HEK293 (cell line): ENCODE measurements at regions not wholly inside any gene's neighbourhood (a gene's known extent, or its start where the extent isn't known, plus 50 kb on each side); places are given as distances from the start of the nearest gene placed in this dataset.

Experiments
- CTCF ChIA-PET: fragments of 350-600 bp; formaldehyde crosslinking; extraction: SDS; loops from one replicate; lab custom pipeline; 2021; ENCODE audit warnings: antibody characterized with exemption; lab: Yijun Ruan, JAX
- POLR2A ChIA-PET: fragments of 300-600 bp; formaldehyde crosslinking; extraction: SDS; loops from one replicate; lab custom pipeline; 2020; ENCODE audit warnings: antibody characterized with exemption, inconsistent platforms; lab: Yijun Ruan, JAX
- H3K27ac ChIP-seq: fragments of 200-500 bp; sonication (Bioruptor generic); 2 replicates; pipeline ENCODE4 v1.5.1; 2014; ENCODE audit warnings: low read depth, low read length, control low read depth, inconsistent platforms; ENCODE audit errors: extremely low read depth
- H3K36me3 ChIP-seq, 2 experiments: fragments of 200-500 bp in 1 of 2; sonication (Bioruptor generic) in 1 of 2; 1 replicate in 1 of 2; 2 replicates in 1 of 2; pipeline ENCODE4 v1.5.1; 2014 to 2017; ENCODE audit warnings: inconsistent platforms in 2 of 2, low read length in 2 of 2; ENCODE audit not compliant: control insufficient read depth in 2 of 2, insufficient read depth in 1 of 2
- H3K4me1 ChIP-seq: fragments of 200-500 bp; sonication (Bioruptor generic); 2 replicates; pipeline ENCODE4 v1.5.1; 2014; ENCODE audit warnings: mild to moderate bottlenecking, low read length, inconsistent platforms; ENCODE audit not compliant: control insufficient read depth, insufficient read depth
- H3K4me3 ChIP-seq: 2 replicates; pipeline ENCODE4 v1.5.1; 2011; ENCODE audit warnings: low read depth, mild to moderate bottlenecking, control low read depth, low read length, moderate library complexity
- H3K9me3 ChIP-seq: fragments of 200-500 bp; sonication (Bioruptor generic); 2 replicates; pipeline ENCODE4 v1.5.1; 2014; ENCODE audit warnings: low read depth, low read length, inconsistent platforms; ENCODE audit not compliant: control insufficient read depth, insufficient read depth
- EGR2 ChIP-seq: fragments of 450-650 bp; formaldehyde crosslinking; IDR thresholded peaks from 2 replicates; pipeline ENCODE4 v1.5.1; 2016; ENCODE audit warnings: low read depth, missing biosample characterization, missing genetic modification characterization
- KLF1 ChIP-seq: fragments of 450-650 bp; formaldehyde crosslinking; IDR thresholded peaks from 2 replicates; pipeline ENCODE4 v1.5.1; 2016; ENCODE audit warnings: missing biosample characterization, missing genetic modification characterization
- KLF10 ChIP-seq: fragments of 450-650 bp; IDR thresholded peaks from 2 replicates; pipeline ENCODE4 v1.5.1; 2018; ENCODE audit warnings: missing biosample characterization, mild to moderate bottlenecking, missing genetic modification characterization
- OSR2 ChIP-seq: fragments of 450-650 bp; formaldehyde crosslinking; IDR thresholded peaks from 2 replicates; pipeline ENCODE4 v1.5.1; 2016; ENCODE audit warnings: missing biosample characterization, missing genetic modification characterization
- PRDM1 ChIP-seq: fragments of 450-650 bp; formaldehyde crosslinking; IDR thresholded peaks from 2 replicates; pipeline ENCODE4; 2016; ENCODE audit warnings: missing biosample characterization, missing genetic modification characterization
- PRDM4 ChIP-seq: fragments of 450-650 bp; formaldehyde crosslinking; IDR thresholded peaks from 2 replicates; pipeline ENCODE4 v1.5.1; 2017; ENCODE audit warnings: missing biosample characterization, missing genetic modification characterization
- SP7 ChIP-seq: fragments of 450-650 bp; formaldehyde crosslinking; IDR thresholded peaks from 2 replicates; pipeline ENCODE4 v1.5.1; 2016; ENCODE audit warnings: missing biosample characterization, missing genetic modification characterization
- ZBTB8A ChIP-seq: fragments of 450-650 bp; formaldehyde crosslinking; IDR thresholded peaks from 2 replicates; pipeline ENCODE4 v1.5.1; 2016; ENCODE audit warnings: missing biosample characterization, missing genetic modification characterization
- ZNF133 ChIP-seq: fragments of 450-650 bp; formaldehyde crosslinking; IDR thresholded peaks from 2 replicates; pipeline ENCODE4 v1.5.1; 2016; ENCODE audit warnings: missing biosample characterization, missing genetic modification characterization
- ZNF211 ChIP-seq: fragments of 450-650 bp; formaldehyde crosslinking; IDR thresholded peaks from 2 replicates; pipeline ENCODE4 v1.5.1; 2016; ENCODE audit warnings: low read depth, missing biosample characterization, missing genetic modification characterization
- ZNF623 ChIP-seq: fragments of 450-650 bp; formaldehyde crosslinking; IDR thresholded peaks from 2 replicates; pipeline ENCODE4 v1.5.1; 2016; ENCODE audit warnings: missing biosample characterization, missing genetic modification characterization
- ZNF626 ChIP-seq: fragments of 450-650 bp; sonication (Bioruptor Pico); formaldehyde crosslinking; IDR thresholded peaks from 2 replicates; pipeline ENCODE4 v1.5.1; 2018; ENCODE audit warnings: missing biosample characterization, missing genetic modification characterization, inconsistent platforms
- ZNF660 ChIP-seq: fragments of 450-650 bp; IDR thresholded peaks from 2 replicates; pipeline ENCODE4 v1.5.1; 2018; ENCODE audit warnings: missing biosample characterization, mild to moderate bottlenecking, missing genetic modification characterization
- ZNF701 ChIP-seq: fragments of 450-650 bp; formaldehyde crosslinking; IDR thresholded peaks from 2 replicates; pipeline ENCODE4 v1.5.1; 2016; ENCODE audit warnings: missing biosample characterization, missing genetic modification characterization
- TF ChIP-seq, protein P1 (sequence below): fragments of 450-650 bp; formaldehyde crosslinking; IDR thresholded peaks from 2 replicates; pipeline ENCODE4 v1.5.1; 2016; ENCODE audit warnings: missing biosample characterization, missing genetic modification characterization
- TF ChIP-seq, protein P2 (sequence below): fragments of 450-650 bp; formaldehyde crosslinking; IDR thresholded peaks from 2 replicates; pipeline ENCODE4 v1.5.1; 2016; ENCODE audit warnings: missing biosample characterization, missing genetic modification characterization, low read depth

DNA sequence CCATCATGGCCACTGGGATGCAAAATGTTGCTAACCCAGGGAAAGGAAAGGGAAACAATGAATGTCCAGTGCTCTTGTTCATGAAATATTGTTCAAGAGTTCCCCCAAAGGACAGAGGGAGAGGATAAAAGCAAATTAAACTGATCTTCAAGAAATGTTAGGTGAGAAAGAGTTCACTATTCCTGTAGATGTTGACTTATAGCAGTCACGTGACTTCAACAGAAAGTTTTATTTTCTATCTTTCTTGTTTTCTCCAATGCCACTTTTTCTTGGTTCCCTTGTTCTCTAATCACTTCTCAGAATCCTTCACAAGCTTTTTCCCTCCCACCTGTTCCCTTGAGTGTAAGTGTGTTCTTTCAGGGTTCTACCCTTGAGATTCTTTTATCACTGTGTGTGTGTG lies 245.3 kb downstream of the C12orf42 start:
- TF ChIP-seq, protein P1, sequence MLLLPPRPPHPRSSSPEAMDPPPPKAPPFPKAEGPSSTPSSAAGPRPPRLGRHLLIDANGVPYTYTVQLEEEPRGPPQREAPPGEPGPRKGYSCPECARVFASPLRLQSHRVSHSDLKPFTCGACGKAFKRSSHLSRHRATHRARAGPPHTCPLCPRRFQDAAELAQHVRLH (tag by site-specific recombination): no peak
- no peak for TF ChIP-seq ZNF660 (tag by site-specific recombination)
- no peak for TF ChIP-seq ZNF211 (tag by site-specific recombination)
- no peak for TF ChIP-seq ZNF133 (tag by site-specific recombination)
- TF ChIP-seq, protein P2, sequence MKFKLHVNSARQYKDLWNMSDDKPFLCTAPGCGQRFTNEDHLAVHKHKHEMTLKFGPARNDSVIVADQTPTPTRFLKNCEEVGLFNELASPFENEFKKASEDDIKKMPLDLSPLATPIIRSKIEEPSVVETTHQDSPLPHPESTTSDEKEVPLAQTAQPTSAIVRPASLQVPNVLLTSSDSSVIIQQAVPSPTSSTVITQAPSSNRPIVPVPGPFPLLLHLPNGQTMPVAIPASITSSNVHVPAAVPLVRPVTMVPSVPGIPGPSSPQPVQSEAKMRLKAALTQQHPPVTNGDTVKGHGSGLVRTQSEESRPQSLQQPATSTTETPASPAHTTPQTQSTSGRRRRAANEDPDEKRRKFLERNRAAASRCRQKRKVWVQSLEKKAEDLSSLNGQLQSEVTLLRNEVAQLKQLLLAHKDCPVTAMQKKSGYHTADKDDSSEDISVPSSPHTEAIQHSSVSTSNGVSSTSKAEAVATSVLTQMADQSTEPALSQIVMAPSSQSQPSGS (tag by site-specific recombination): no peak
- no peak for TF ChIP-seq KLF10
- no peak for TF ChIP-seq KLF1 (tag by site-specific recombination)
- TF ChIP-seq PRDM4: no peak
- no peak for TF ChIP-seq EGR2
- no peak for TF ChIP-seq PRDM1 (tag by site-specific recombination)
- no peak for TF ChIP-seq ZNF623 (tag by site-specific recombination)
- no peak for TF ChIP-seq ZBTB8A (tag by site-specific recombination)
- no peak for TF ChIP-seq ZNF701
- TF ChIP-seq OSR2: no peak
- TF ChIP-seq SP7 (tag by site-specific recombination): no peak
- TF ChIP-seq ZNF626: no peak
- Histone ChIP-seq H3K9me3 (no peaks in the 10 kb centered on the region), H3K4me1 (no peaks in the 10 kb centered on the region), H3K27ac (no peak overlapping the region), H3K36me3 (no peaks in the 10 kb centered on the region), H3K4me3 (no peak overlapping the region)
- ChIA-PET CTCF (no interaction called here), POLR2A (no interaction called here)
